IMR-90 (cell line): ENCODE measurements at regions not wholly inside any gene's neighbourhood (a gene's known extent, or its start where the extent isn't known, plus 50 kb on each side); places are given as distances from the start of the nearest gene placed in this dataset.

ENCODE experiments used
- CEBPB ChIP-seq: IDR thresholded peaks from 2 replicates; pipeline ENCODE4 v1.6.1; 2012; ENCODE audit warnings: low read depth, low read length, improper control_type of control experiment
- MAZ ChIP-seq: IDR thresholded peaks from 2 replicates; pipeline ENCODE4 v1.6.1; 2012; ENCODE audit warnings: low read depth, mild to moderate bottlenecking, low read length, improper control_type of control experiment, moderate library complexity, borderline replicate concordance
- POLR2A ChIP-seq: IDR thresholded peaks from 2 replicates; pipeline ENCODE4 v1.6.1; 2012; ENCODE audit warnings: mild to moderate bottlenecking, low read depth, low read length
- SMC3 ChIP-seq: fragments of 150-350 bp; IDR thresholded peaks from 2 replicates; pipeline ENCODE4 v1.6.1; 2016; ENCODE audit warnings: low read depth, mild to moderate bottlenecking, antibody characterized with exemption, low read length, moderate library complexity
- TF ChIP-seq, protein P1 (sequence below): conservative IDR thresholded peaks from 2 replicates; pipeline ENCODE4 v1.5.1; 2012; ENCODE audit warnings: mild to moderate bottlenecking, low read depth, low read length, improper control_type of control experiment
- TF ChIP-seq, protein P2 (sequence below): fragments of 150-350 bp; IDR thresholded peaks from 2 replicates; pipeline ENCODE4 v1.6.1; 2017; ENCODE audit warnings: mild to moderate bottlenecking, antibody characterized with exemption, low read length, low read depth
- TF ChIP-seq, protein P3 (sequence below): fragments of 150-350 bp; IDR thresholded peaks from 2 replicates; pipeline ENCODE4 v1.6.1; 2016; ENCODE audit warnings: low read depth, mild to moderate bottlenecking, low read length, moderate library complexity, borderline replicate concordance

DNA sequence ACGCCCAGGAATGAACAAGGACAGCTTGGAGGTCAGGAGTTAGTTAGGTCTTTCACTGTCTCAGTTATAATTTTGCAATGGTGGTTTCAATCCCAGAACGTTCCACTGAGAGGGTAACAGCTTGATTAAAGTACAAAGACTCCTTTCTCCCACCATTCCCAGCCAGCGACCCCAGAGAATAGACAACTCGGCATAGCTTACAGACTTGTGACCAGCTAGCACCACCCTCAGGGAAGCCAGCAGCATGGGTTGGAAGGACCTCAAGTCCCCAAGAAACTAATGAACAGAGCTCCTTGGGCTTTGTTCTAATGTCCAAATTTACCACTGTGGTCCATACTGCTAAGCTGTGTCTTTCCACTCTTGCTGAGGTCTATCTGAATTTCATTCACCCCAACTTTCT lies 72.0 kb upstream of the MED14 start:
- TF ChIP-seq, protein P1, sequence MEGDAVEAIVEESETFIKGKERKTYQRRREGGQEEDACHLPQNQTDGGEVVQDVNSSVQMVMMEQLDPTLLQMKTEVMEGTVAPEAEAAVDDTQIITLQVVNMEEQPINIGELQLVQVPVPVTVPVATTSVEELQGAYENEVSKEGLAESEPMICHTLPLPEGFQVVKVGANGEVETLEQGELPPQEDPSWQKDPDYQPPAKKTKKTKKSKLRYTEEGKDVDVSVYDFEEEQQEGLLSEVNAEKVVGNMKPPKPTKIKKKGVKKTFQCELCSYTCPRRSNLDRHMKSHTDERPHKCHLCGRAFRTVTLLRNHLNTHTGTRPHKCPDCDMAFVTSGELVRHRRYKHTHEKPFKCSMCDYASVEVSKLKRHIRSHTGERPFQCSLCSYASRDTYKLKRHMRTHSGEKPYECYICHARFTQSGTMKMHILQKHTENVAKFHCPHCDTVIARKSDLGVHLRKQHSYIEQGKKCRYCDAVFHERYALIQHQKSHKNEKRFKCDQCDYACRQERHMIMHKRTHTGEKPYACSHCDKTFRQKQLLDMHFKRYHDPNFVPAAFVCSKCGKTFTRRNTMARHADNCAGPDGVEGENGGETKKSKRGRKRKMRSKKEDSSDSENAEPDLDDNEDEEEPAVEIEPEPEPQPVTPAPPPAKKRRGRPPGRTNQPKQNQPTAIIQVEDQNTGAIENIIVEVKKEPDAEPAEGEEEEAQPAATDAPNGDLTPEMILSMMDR, result no peak
- TF ChIP-seq SMC3 (no peak), CEBPB (no peak), MAZ (no peak), POLR2A (no peak)
- TF ChIP-seq, protein P2, sequence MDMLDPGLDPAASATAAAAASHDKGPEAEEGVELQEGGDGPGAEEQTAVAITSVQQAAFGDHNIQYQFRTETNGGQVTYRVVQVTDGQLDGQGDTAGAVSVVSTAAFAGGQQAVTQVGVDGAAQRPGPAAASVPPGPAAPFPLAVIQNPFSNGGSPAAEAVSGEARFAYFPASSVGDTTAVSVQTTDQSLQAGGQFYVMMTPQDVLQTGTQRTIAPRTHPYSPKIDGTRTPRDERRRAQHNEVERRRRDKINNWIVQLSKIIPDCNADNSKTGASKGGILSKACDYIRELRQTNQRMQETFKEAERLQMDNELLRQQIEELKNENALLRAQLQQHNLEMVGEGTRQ, result no peak
- TF ChIP-seq, protein P3, sequence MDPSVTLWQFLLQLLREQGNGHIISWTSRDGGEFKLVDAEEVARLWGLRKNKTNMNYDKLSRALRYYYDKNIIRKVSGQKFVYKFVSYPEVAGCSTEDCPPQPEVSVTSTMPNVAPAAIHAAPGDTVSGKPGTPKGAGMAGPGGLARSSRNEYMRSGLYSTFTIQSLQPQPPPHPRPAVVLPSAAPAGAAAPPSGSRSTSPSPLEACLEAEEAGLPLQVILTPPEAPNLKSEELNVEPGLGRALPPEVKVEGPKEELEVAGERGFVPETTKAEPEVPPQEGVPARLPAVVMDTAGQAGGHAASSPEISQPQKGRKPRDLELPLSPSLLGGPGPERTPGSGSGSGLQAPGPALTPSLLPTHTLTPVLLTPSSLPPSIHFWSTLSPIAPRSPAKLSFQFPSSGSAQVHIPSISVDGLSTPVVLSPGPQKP, result no peak
